NCI-H774 (cell line): ENCODE measurements at regions not wholly inside any gene's neighbourhood (a gene's known extent, or its start where the extent isn't known, plus 50 kb on each side); places are given as distances from the start of the nearest gene placed in this dataset.

ENCODE experiments used
- DNase-seq: peaks from one replicate; lab custom pipeline; 2025; lab: John Stamatoyannopoulos, UW

DNA sequence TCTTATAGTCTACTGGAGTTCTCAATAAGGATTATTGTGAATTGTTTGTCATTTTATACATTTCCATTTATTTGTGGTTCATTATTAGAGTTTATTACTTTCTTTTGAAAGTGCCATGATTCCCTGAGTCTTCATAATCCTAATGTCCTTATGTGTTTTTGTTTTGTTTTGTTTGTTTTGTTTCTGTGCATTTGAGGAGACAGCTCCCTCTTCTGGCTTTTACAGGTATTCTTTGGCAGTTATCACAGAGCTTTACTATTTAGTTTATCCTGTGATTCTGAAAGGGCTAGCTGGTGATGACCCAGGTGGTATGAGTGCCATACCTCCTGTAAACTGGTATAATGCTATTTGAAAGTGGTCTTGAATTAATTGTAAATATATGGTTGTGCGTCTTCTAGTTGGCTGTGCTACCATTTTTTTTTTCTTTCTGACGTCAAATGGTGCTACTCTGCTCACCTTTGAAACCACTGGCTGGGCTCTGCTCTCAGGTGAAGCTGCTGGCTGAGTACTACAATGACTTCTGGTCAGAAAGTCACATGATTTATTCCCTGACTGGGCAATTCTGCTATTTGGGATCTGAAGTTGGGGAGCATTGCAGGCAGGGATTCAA lies 751.2 kb downstream of the JRKL start:
- DNase-seq, result peak; percentile 7

DNA sequence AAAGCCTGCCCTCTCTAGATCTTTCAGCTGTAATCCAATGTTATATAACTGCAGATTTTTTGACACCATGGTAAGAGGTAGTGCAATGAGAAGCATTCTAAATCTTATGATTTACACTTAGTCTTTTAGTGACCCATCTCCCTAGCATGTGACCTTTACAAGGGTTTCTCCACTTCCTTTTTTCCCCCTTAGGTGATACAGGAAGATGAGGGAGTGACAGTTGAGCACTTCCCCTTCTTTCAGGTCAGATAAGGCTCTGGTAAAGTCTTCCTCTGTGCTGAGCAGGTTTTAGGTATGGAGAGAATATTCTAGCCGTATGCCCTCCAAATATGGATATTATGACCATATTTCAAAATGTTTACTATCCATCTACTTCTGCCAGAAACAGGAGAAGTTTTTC lies 753.6 kb downstream of the JRKL start:
- DNase-seq, result no peak

DNA sequence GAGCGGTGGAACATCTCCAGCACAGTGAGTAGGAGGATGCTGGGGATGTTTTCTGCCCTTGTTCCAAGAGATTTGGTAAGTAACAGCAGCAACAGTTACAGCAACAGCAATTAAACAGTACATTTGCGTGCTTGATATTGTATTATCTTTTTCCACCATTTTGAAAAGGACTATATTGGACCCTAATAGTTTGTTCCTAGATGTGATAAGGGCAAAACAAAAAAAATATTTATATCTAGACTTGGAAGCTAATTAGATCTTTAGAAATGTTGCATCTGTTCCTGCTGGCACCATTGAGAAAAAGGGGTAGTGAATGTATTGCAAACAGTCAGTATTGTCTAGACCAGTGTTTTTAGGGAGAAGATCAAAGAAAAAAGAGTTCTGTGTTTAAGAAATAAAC lies 759.9 kb downstream of the JRKL start:
- no peak for DNase-seq

- DNase-seq, result no peak
Observed at GRCh38 chr11:97157221-97157740, 767.5 kb downstream of the JRKL start.

- no peak for DNase-seq
Observed at GRCh38 chr11:97158243-97158642, 768.4 kb downstream of the JRKL start.

DNA sequence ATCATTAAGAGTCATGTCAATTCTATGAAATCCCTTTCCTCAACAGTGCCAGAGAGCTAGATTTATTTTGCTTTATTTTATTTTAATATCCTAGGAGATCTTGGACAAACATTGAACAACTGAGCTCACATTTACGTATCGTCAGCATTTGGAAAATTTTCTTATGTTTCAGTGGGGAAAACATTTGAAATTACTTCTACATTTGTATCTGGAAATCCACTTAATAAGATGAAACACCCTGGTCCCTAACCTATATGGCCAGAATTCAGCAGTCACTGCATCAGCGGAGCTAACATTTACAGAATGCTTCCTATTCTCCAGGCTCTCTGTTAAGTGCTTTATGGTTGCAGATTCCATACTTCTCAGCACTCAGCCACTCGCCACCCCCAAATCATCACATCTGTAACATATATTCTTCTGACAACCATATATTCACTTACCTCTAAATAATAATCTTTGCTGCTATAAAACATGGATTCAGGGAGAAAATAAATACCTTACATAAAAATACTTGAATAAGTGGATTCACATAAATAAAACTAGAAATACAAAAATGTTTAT lies 773.9 kb downstream of the JRKL start:
- no peak for DNase-seq

DNA sequence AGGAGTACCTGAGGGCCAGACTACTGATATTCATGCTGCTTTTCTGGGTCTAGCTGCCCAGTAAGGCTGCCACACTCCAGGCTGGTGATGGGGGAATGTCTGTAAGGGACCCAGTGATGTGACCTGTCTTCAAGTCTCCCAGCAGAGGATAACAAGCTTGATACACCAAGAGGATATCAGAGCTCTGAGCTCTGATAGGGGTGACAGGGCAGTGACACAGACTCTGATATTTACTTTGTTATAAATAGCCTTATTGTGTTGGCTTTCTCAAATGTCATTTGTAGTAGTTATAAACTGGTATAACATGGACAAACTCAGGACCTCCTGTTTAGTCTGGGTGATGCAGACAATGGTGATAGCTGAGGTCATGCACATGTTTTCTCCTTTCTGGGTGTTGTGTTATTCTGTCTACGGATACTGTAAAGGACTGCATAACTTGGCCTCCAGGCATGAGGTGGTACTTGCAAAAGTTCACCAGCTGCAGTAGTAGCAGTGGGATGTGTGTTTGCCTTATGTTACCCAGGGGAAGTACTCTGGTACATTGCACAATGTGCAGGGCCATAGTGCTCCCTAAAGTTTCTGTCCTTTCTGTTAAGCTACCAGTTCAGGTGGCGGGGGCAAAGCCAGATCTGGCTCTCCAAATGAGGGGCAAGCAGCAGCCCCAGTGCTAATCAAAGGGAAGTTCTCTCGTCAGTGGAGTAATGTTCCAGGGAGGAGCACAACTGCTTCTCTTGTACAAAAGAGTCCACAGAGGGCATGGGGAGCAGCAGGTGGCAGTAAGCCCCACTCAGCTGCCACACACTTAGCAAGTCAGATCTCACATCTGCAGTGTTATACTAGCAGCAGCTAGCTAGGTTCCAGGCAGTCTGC lies 812.2 kb downstream of the JRKL start:
- no peak for DNase-seq

- DNase-seq, result no peak
Observed at GRCh38 chr11:97202613-97203292, 812.9 kb downstream of the JRKL start.

DNA sequence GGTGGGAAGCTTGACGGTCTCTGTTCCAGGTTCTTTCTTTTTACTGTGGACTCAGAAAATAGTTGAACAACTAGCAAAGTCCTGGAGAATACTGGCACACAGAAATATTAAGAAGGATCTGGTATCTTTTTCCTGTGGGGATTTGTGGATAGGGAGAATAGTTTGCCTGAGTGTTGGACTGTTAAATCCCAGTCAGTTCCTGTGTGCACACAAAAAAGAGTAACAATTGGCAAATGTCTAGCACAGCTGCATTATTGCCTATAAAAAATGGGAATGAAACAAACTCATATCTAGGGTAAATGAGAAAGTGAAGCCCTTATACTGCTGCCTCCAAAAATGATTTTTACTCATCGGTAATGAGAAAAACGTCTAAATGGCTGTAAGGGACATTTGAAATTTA lies 828.2 kb downstream of the JRKL start:
- no peak for DNase-seq

GRCh38 chr11:97223647-97224046 lies 833.8 kb downstream of the JRKL start:
- DNase-seq, result no peak

- no peak for DNase-seq
Observed at GRCh38 chr11:97224396-97224795, 834.6 kb downstream of the JRKL start.

DNA sequence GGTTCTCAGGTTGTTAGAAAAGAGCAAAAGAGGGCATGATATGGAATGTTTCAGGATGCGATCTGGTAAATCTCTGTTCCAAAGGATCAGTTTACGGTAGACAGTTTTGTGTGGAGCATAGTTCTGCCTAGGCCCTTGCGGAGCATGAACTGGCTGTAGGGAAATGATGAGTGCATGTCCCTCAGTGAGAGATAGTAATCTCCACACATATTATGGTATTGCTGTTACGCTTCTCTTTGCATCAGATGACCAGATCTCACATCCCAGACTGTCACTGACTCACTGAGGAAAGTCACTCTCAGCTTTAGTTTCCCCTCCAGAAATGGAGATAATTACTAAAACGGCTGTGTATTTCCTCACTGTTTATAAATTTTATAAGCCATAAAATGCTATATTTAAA lies 836.0 kb downstream of the JRKL start:
- DNase-seq, result no peak

GRCh38 chr11:97229936-97230335 lies 840.1 kb downstream of the JRKL start:
- no peak for DNase-seq

GRCh38 chr11:97231231-97231630 lies 841.4 kb downstream of the JRKL start:
- DNase-seq, result no peak

DNA sequence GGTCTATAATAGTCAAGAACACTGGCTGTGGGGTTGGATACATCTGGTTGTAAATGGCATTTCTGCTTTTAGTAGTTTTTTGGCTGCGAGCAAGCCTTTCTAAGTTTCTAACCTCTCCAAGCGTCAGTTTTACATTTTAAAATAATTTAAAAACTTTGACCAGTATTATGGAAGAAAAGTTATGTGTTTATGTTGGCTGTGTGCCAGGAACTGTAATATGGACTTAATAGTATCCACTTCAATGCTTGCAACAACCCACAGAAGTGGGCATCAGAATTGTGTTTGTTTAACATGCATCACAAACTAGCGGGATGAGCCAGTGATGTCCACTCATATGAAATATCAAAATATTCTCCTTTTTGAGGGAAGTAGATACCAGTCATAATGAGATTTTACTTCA lies 844.2 kb downstream of the JRKL start:
- no peak for DNase-seq

DNA sequence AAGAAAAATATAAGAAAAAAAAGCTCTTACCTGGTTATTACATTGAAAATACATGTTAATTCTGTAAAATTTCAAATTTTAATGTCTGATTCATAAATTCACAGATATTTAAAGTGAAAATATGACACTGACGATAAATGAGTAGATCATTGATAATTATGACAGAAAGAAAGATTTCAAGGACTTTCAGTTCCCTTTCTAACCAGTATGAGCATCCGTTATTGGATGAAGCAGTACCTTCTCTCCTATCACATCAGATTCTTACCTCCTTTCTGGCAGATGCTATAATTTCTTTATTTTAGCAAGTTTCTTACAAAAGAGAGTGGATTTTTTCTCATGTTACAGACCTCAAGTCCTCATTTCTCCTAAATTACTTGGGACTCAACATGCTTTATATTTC lies 847.3 kb downstream of the JRKL start:
- DNase-seq, result no peak

DNA sequence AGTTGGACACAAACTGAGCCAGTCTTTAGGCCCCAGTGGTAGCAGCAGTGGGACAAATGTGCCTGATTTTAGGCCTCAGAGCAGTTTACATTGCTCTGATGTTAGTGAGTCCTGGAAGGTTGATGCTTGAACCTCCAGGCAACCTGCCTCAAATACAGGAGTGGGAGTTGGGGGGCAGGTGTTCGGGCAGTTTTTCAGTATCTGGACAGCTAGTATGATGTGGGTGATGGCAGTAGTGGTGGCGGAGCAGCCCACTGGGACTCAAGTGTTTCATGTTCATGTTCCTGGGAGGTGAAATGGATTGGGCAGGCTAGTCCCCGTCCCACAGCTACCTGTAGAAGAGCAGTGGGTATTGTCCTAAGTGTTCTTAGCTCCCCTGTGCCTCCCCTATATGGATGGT lies 857.8 kb downstream of the JRKL start:
- DNase-seq, result no peak

- no peak for DNase-seq
Observed at GRCh38 chr11:97254790-97255189, 865.0 kb downstream of the JRKL start.

DNA sequence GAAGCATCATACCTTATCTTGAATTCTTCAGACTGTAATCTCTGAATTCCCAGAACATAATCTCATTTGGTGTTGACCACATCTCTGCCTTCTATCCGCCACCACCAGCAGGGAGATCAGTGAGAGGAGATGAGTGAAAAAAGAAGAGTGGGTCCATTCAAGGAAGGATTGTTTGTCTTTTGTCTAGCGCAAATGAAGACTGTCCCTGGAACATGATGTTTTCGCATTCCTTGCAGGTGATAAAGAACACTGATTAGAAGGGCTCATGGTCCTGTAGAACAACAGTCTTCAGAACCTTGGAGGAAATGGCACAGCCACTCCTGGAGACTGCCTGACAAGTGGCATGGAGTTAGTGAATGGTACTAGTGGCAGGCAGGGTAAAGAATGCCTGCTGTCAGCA lies 869.6 kb downstream of the JRKL start:
- no peak for DNase-seq

GRCh38 chr11:97259884-97260283 lies 870.1 kb downstream of the JRKL start:
- no peak for DNase-seq

DNA sequence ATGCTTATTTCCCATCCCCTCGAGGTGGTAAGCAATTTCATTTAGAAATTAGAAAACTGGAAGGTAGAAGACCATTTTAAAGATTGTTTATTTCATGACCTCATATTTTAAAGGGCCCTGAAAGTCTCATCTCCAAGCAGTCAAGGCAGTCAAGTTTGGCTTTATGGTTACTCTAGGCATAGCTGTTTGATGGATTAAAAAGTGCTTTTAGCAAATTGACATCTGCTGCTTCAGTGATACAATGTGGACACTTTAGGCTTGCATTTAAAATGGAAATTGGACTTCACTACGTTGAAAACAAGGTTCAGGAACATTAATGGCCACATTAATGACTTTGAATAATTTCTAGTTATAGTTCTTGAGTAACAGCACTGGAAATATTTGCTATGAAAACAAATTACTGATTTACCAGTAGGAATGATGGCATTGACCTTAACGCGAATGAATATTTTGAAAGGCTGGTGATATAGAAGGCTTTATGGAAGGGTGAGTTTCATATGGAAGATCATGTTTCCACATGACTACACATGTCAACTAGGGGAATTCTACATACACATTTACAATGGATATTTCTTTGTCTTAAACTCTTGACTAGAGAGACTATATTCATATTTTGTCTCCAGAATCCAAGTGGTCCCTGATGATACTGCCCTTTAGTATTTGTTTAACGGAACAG lies 873.5 kb downstream of the JRKL start:
- no peak for DNase-seq

DNA sequence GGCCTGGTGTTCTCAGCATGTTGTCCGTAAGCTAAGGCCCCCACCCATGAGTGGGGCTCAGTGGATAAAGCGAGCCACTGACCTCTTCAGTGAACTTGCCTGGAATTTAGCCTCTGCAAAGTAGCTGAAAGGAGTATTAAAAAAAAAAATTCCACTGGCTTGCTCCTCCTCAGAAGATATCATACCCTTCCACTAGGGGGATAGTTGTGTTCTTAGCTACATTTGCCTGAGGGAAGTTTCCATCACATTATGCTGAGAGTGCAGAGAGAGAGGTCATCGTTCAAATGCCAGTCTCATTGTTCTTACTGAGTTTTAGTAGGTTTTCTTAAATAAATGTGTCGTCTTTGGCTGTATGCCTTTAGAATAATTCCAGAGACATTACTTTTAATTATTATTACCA lies 879.7 kb downstream of the JRKL start:
- DNase-seq, result no peak
